ENCODE measurements at regions not wholly inside any gene's neighbourhood (a gene's known extent, or its start where the extent isn't known, plus 50 kb on each side); places are given as distances from the start of the nearest gene placed in this dataset.

- TF ChIP-seq CTCF (IDR thresholded peaks at IDR 0.05), result no peak
- no peak for TF ChIP-seq POLR2A (IDR thresholded peaks at IDR 0.05)
Observed at GRCh38 chr5:82730913-82731312, 346.3 kb downstream of the TMEM167A start.

Data from tibial nerve (tissue), 3 donors.